H1 (cell line): ENCODE measurements at regions not wholly inside any gene's neighbourhood (a gene's known extent, or its start where the extent isn't known, plus 50 kb on each side); places are given as distances from the start of the nearest gene placed in this dataset.

Experiments used
- CTCF ChIA-PET: fragments of 300-600 bp; sonication (Branson Sonifier 250); formaldehyde crosslinking; loops from one replicate; lab custom pipeline; 2021; ENCODE audit not compliant: partially characterized antibody; lab: Charles Lee
- POLR2A ChIA-PET: fragments of 300-600 bp; sonication (Branson Sonifier 250); formaldehyde crosslinking; loops from one replicate; lab custom pipeline; 2021; ENCODE audit warnings: inconsistent platforms; ENCODE audit not compliant: partially characterized antibody; lab: Charles Lee
- DNase-seq, 2 experiments: peaks; one replicate each; pipeline versions ENCODE4 v3.0.0 to v3.0.0-alpha.2; 2010 to 2022; ENCODE audit warnings: low spot score in 2 of 2, low read depth in 1 of 2, mixed read lengths in 1 of 2
- FAIRE-seq: peaks from 2 replicates; lab custom pipeline; 2011; peaks lifted over from hg19 to GRCh38; lab: Jason Lieb, UNC
- H2AFZ ChIP-seq: 2 replicates; pipeline ENCODE4 v1.8.1; 2012; ENCODE audit warnings: low read length, inconsistent platforms
- H2AK5ac ChIP-seq: 2 replicates; pipeline ENCODE4 v1.6.1; 2013; ENCODE audit warnings: low read depth, low read length
- H2BK120ac ChIP-seq: replicated peaks from 2 replicates; pipeline ENCODE3; 2013; ENCODE audit warnings: low read depth, low read length, inconsistent platforms
- H2BK12ac ChIP-seq: 2 replicates; pipeline ENCODE4 v1.6.1; 2013; ENCODE audit warnings: low read depth, low read length
- H2BK15ac ChIP-seq: 2 replicates; pipeline ENCODE4 v1.6.1; 2013; ENCODE audit warnings: low read length
- H2BK20ac ChIP-seq: 2 replicates; pipeline ENCODE4 v1.6.1; 2013; ENCODE audit warnings: low read length
- H2BK5ac ChIP-seq: 2 replicates; pipeline ENCODE4 v1.6.1; 2013; ENCODE audit warnings: low read depth, low read length
- H3K14ac ChIP-seq: 2 replicates; pipeline ENCODE4 v1.6.1; 2013; ENCODE audit warnings: inconsistent platforms; ENCODE audit not compliant: insufficient read length
- H3K18ac ChIP-seq: 2 replicates; pipeline ENCODE4 v1.6.1; 2013; ENCODE audit warnings: low read length; ENCODE audit errors: extremely low read depth
- H3K23ac ChIP-seq: 2 replicates; pipeline ENCODE4 v1.6.1; 2013; ENCODE audit warnings: inconsistent platforms; ENCODE audit not compliant: insufficient read length
- H3K23me2 ChIP-seq: 2 replicates; pipeline ENCODE4 v1.6.1; 2013; ENCODE audit warnings: low read depth, low read length
- H3K27ac ChIP-seq: 2 replicates; pipeline ENCODE4 v1.6.1; 2011; ENCODE audit warnings: low read depth, low read length, inconsistent platforms
- H3K27me3 ChIP-seq, 4 experiments: replicated peaks in 1 of 4; 1 replicate in 1 of 4; 2 replicates in 3 of 4; pipeline versions ENCODE4 v1.6.1 to v1.8.1; 2011 to 2013; ENCODE audit warnings: low read length in 3 of 4, mild to moderate bottlenecking in 3 of 4, inconsistent platforms in 2 of 4, mixed read lengths in 2 of 4, moderate library complexity in 1 of 4; ENCODE audit not compliant: control insufficient read depth in 3 of 4, insufficient read depth in 3 of 4; ENCODE audit errors: extremely low read depth in 1 of 4
- H3K36me3 ChIP-seq, 4 experiments: 2 replicates each; pipeline versions ENCODE4 v1.6.1 to v1.8.1; 2011 to 2013; ENCODE audit warnings: mild to moderate bottlenecking in 4 of 4, low read length in 3 of 4, moderate library complexity in 2 of 4, control low read depth in 1 of 4, inconsistent platforms in 1 of 4; ENCODE audit not compliant: insufficient read depth in 4 of 4, control insufficient read depth in 2 of 4
- H3K4ac ChIP-seq: replicated peaks from 2 replicates; pipeline ENCODE3; 2013; ENCODE audit warnings: low read length, low read depth, mixed read lengths, inconsistent platforms; ENCODE audit not compliant: insufficient read length
- H3K4me1 ChIP-seq, 4 experiments: replicated peaks in 1 of 4; 1 replicate in 1 of 4; 2 replicates in 3 of 4; pipeline versions ENCODE4 v1.6.1 to v1.8.1; 2011 to 2013; ENCODE audit warnings: low read length in 3 of 4, inconsistent platforms in 2 of 4, mixed read lengths in 1 of 4; ENCODE audit not compliant: insufficient read depth in 4 of 4, control insufficient read depth in 3 of 4
- H3K4me2 ChIP-seq, 2 experiments: 2 replicates each; pipeline versions ENCODE4 v1.6.1 to v1.8.1; 2011 to 2013; ENCODE audit warnings: low read depth in 2 of 2, low read length in 2 of 2, control low read depth in 1 of 2, inconsistent platforms in 1 of 2, mild to moderate bottlenecking in 1 of 2; ENCODE audit not compliant: insufficient read depth in 1 of 2
- H3K4me3 ChIP-seq, 4 experiments: fragments of 200-600, 300-600 bp in 1 of 4; sonication (generic), shearing (Covaris generic), sonication (Bioruptor Twin) in 1 of 4; 2 replicates each; pipeline versions ENCODE4 v1.5.1 to v1.8.1; 2011 to 2016; ENCODE audit warnings: low read length in 4 of 4, low read depth in 3 of 4, control low read depth in 2 of 4, inconsistent platforms in 2 of 4, mild to moderate bottlenecking in 2 of 4, mixed read lengths in 1 of 4, moderate library complexity in 1 of 4; ENCODE audit not compliant: insufficient read depth in 2 of 4; ENCODE audit errors: extremely low read depth in 1 of 4
- H3K56ac ChIP-seq: replicated peaks from 2 replicates; pipeline ENCODE3; 2013; ENCODE audit warnings: low read depth, mild to moderate bottlenecking, mixed read lengths, low read length, inconsistent platforms; ENCODE audit not compliant: insufficient read length
- H3K79me1 ChIP-seq: 2 replicates; pipeline ENCODE4 v1.6.1; 2013; ENCODE audit warnings: low read depth, low read length, control low read depth
- H3K79me2 ChIP-seq, 2 experiments: 2 replicates each; pipeline versions ENCODE4 v1.6.1 to v1.8.1; 2012 to 2013; ENCODE audit warnings: low read length in 2 of 2, mild to moderate bottlenecking in 2 of 2, inconsistent platforms in 1 of 2; ENCODE audit not compliant: insufficient read depth in 2 of 2, control insufficient read depth in 1 of 2
- H3K9ac ChIP-seq, 4 experiments: replicated peaks in 1 of 4; 1 replicate in 1 of 4; 2 replicates in 3 of 4; pipeline versions ENCODE4 v1.6.1 to v1.8.1; 2011 to 2013; ENCODE audit warnings: low read depth in 3 of 4, low read length in 3 of 4, control low read depth in 2 of 4, mild to moderate bottlenecking in 2 of 4, moderate library complexity in 2 of 4, inconsistent platforms in 1 of 4; ENCODE audit errors: extremely low read depth in 1 of 4
- H3K9me3 ChIP-seq, 2 experiments: 2 replicates each; pipeline versions ENCODE4 v1.6.1 to v1.8.1; 2012 to 2013; ENCODE audit warnings: mild to moderate bottlenecking in 2 of 2, moderate library complexity in 2 of 2, control low read depth in 1 of 2, inconsistent platforms in 1 of 2, low read depth in 1 of 2, low read length in 1 of 2, mixed read lengths in 1 of 2; ENCODE audit not compliant: insufficient read depth in 2 of 2
- H4K20me1 ChIP-seq, 2 experiments: replicated peaks in 1 of 2; 2 replicates each; pipeline versions ENCODE3 to v1.8.1; 2011 to 2013; ENCODE audit warnings: inconsistent platforms in 2 of 2, low read length in 2 of 2, mild to moderate bottlenecking in 1 of 2; ENCODE audit not compliant: insufficient read depth in 2 of 2, control insufficient read depth in 1 of 2
- H4K5ac ChIP-seq: 2 replicates; pipeline ENCODE4 v1.6.1; 2013; ENCODE audit warnings: low read length, low read depth, mixed read lengths, inconsistent platforms; ENCODE audit not compliant: insufficient read length
- H4K8ac ChIP-seq: 2 replicates; pipeline ENCODE4 v1.8.0; 2013; ENCODE audit warnings: mild to moderate bottlenecking, moderate library complexity, low read length, inconsistent platforms; ENCODE audit not compliant: insufficient read depth; ENCODE audit errors: extremely low read depth
- H4K91ac ChIP-seq: replicated peaks from 2 replicates; pipeline ENCODE3; 2013; ENCODE audit warnings: low read length, mixed read lengths, inconsistent platforms; ENCODE audit not compliant: insufficient read length
- BACH1 ChIP-seq: IDR thresholded peaks from 2 replicates; pipeline ENCODE4 v1.6.1; 2012; ENCODE audit warnings: low read length, improper control_type of control experiment
- CHD1 ChIP-seq: IDR thresholded peaks from 2 replicates; pipeline ENCODE4 v1.6.1; 2012; ENCODE audit warnings: low read depth, low read length, improper control_type of control experiment
- CTBP2 ChIP-seq: IDR thresholded peaks from 2 replicates; pipeline ENCODE4 v1.7.0; 2011; ENCODE audit warnings: borderline replicate concordance, mild to moderate bottlenecking, moderate library complexity, mixed read lengths, low read length; ENCODE audit not compliant: insufficient read depth, insufficient read length
- E2F6 ChIP-seq: IDR thresholded peaks from 2 replicates; pipeline ENCODE4 v1.6.1; 2012; ENCODE audit warnings: inconsistent platforms
- GABPA ChIP-seq: IDR thresholded peaks from 2 replicates; pipeline ENCODE4 v1.6.1; 2011; ENCODE audit warnings: mild to moderate bottlenecking, low read length, moderate library complexity, borderline replicate concordance; ENCODE audit not compliant: insufficient read depth
- GTF2F1 ChIP-seq: IDR thresholded peaks from 2 replicates; pipeline ENCODE4 v1.6.1; 2012; ENCODE audit warnings: low read depth, low read length, improper control_type of control experiment, borderline replicate concordance
- HDAC2 ChIP-seq, 2 experiments: fragments of 300-600 bp in 1 of 2; sonication (generic) in 1 of 2; IDR thresholded peaks; 2 replicates each; pipeline ENCODE4 v1.6.1; 2011 to 2012; ENCODE audit warnings: low read depth in 2 of 2, low read length in 2 of 2, mild to moderate bottlenecking in 2 of 2, moderate library complexity in 2 of 2, borderline replicate concordance in 1 of 2, inconsistent platforms in 1 of 2
- KDM4A ChIP-seq: IDR thresholded peaks from one replicate; pipeline ENCODE4 v1.7.1; 2012; ENCODE audit warnings: low read depth, mild to moderate bottlenecking, moderate library complexity, low read length, inconsistent platforms; ENCODE audit not compliant: severe bottlenecking
- KDM5A ChIP-seq: fragments of 200-600 bp; IDR thresholded peaks from 2 replicates; pipeline ENCODE4 v1.7.1; 2012; ENCODE audit warnings: mild to moderate bottlenecking, low read length, inconsistent platforms, mixed read lengths
- RBBP5 ChIP-seq: IDR thresholded peaks from 2 replicates; pipeline ENCODE4 v1.7.1; 2012; ENCODE audit warnings: low read depth, mild to moderate bottlenecking, inconsistent platforms, low read length, moderate library complexity, borderline replicate concordance
- RFX5 ChIP-seq: IDR thresholded peaks from 2 replicates; pipeline ENCODE4 v1.6.1; 2011; ENCODE audit warnings: low read depth, low read length, improper control_type of control experiment, borderline replicate concordance
- RXRA ChIP-seq: IDR thresholded peaks from 2 replicates; pipeline ENCODE4 v1.6.1; 2011; ENCODE audit warnings: low read depth, mild to moderate bottlenecking, low read length, moderate library complexity; ENCODE audit not compliant: insufficient read depth
- TAF1 ChIP-seq: IDR thresholded peaks from 2 replicates; pipeline ENCODE4 v1.6.1; 2011; ENCODE audit warnings: mild to moderate bottlenecking, low read depth, low read length
- WGBS, 2 experiments: shearing (Covaris generic) in 1 of 2; methylation state at CpG; one replicate each; pipeline versions ENCODE4 v1.1.6 to v1.1.7; 2013 to 2015; ENCODE audit warnings: low lambda C conversion rate in 2 of 2, mixed read lengths in 2 of 2, inconsistent platforms in 1 of 2, low coverage in 1 of 2, missing lambda C conversion rate in 1 of 2; ENCODE audit not compliant: insufficient replicate concordance in 2 of 2, insufficient coverage in 1 of 2, insufficient read length in 1 of 2; ENCODE audit errors: extremely low coverage in 1 of 2, missing lambda C conversion rate in 1 of 2; 5-methylcytosine and 5-hydroxymethylcytosine counted together

DNA sequence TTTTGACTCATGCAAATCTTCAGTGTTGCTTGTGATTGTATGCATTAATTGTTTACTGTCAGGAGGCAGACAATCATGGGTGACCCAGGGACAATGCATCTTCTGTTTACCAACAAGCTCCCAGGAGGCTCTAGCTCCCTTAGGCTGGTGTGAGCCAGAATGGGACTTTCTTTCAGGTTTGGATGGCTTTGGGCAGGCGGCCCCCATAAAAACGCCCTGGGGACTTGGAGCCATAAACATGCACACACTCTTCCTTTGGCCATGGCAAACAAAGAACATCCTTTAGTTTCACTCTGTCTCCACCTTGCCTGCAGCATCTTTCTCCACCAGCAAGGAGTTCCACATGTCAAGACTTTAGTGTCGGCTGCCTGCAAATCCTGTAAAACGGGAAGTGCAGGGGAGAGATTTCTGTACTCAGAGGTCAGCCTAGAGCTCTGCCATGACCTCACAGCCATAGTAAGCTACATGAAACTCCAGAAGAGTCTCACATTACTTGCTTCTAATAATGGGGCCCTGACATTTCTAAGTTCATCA, 127.6 kb downstream of the MAP3K7 start:
- Histone ChIP-seq H4K5ac (no peak overlapping the region), H3K56ac (no peak overlapping the region), H3K4me3 (no peak overlapping the region), H3K4me1 (no peaks in the 10 kb centered on the region), H3K79me2 (no peaks in the 10 kb centered on the region), H3K27ac (no peak overlapping the region), H3K36me3 (no peaks in the 10 kb centered on the region), H3K9ac (no peak overlapping the region), H2BK5ac (no peak overlapping the region), H3K9me3 (no peaks in the 10 kb centered on the region), H3K23me2 (no peaks in the 10 kb centered on the region), H2BK20ac (no peak overlapping the region), H3K14ac (no peak overlapping the region), H3K4me2 (no peak overlapping the region), H2BK12ac (no peak overlapping the region), H4K91ac (no peak overlapping the region), H3K18ac (no peak overlapping the region), H2BK120ac (no peak overlapping the region), H2AFZ (no peak overlapping the region), H3K23ac (no peak overlapping the region), H2AK5ac (no peak overlapping the region), H4K8ac (no peak overlapping the region), H3K27me3 (no peaks in the 10 kb centered on the region), H3K79me1 (no peaks in the 10 kb centered on the region), H3K4ac (no peak overlapping the region), H4K20me1 (no peaks in the 10 kb centered on the region), H2BK15ac (no peak overlapping the region)
- WGBS, 2 experiments, result 67% methylated on average over 4 of the region's 4 CpGs; no CpG with 5 or more reads in 1 of the 2 experiments
- ChIA-PET POLR2A (no interaction called here), CTCF (interaction anchor here (1.5 to 16.2 kb wide), 3 partner anchors 10 to 519 kb away, joined by 4 to 179 read pairs (median 6); no protein-coding TSS in a partner anchor)
- DNase-seq (no peak), FAIRE-seq (no peak)
- TF ChIP-seq HDAC2 (IDR thresholded peaks at IDR 0.05; ENCODE audit: borderline replicate concordance in 1 of 2, low read depth in 2 of 2, low read length in 2 of 2) (no peak), KDM4A (no peak), RFX5 (no peak), GTF2F1 (no peak), RBBP5 (no peak), KDM5A (no peak), CTBP2 (no peak), CHD1 (no peak), TAF1 (no peak), E2F6 (no peak), GABPA (no peak), BACH1 (no peak), RXRA (no peak)
